ENCODE measurements at regions not wholly inside any gene's neighbourhood (a gene's known extent, or its start where the extent isn't known, plus 50 kb on each side); places are given as distances from the start of the nearest gene placed in this dataset.

DNA sequence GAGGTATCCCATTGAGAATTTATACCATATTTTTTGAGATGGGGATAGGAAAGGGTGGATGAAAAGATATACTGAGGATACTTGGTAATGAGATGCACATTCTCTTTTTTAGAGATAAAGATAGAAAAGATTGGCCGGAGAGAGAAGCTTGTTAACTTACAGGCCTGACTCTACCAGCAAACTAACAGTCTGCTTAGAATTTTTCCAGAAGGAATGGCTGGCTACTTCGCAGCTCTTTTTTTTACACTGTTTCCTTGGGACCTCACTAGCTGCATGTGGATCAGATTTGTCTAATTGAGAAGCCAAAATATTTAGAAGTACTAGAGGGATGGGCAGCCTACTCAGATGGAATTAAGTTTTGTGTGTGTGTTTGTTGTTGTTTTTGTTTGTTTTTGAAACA, 586.6 kb downstream of the TAFA4 start:
- TF ChIP-seq, protein P1, sequence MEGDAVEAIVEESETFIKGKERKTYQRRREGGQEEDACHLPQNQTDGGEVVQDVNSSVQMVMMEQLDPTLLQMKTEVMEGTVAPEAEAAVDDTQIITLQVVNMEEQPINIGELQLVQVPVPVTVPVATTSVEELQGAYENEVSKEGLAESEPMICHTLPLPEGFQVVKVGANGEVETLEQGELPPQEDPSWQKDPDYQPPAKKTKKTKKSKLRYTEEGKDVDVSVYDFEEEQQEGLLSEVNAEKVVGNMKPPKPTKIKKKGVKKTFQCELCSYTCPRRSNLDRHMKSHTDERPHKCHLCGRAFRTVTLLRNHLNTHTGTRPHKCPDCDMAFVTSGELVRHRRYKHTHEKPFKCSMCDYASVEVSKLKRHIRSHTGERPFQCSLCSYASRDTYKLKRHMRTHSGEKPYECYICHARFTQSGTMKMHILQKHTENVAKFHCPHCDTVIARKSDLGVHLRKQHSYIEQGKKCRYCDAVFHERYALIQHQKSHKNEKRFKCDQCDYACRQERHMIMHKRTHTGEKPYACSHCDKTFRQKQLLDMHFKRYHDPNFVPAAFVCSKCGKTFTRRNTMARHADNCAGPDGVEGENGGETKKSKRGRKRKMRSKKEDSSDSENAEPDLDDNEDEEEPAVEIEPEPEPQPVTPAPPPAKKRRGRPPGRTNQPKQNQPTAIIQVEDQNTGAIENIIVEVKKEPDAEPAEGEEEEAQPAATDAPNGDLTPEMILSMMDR (conservative IDR thresholded peaks at IDR 0.05) = no peak
- H3K27me3 ChIP-seq (ENCODE audit: control insufficient read depth, insufficient read depth, low read length, poor library complexity, severe bottlenecking) = no peaks in the 10 kb centered on the region
- H3K4me1 Mint-ChIP-seq = no peaks in the 10 kb centered on the region

DNA sequence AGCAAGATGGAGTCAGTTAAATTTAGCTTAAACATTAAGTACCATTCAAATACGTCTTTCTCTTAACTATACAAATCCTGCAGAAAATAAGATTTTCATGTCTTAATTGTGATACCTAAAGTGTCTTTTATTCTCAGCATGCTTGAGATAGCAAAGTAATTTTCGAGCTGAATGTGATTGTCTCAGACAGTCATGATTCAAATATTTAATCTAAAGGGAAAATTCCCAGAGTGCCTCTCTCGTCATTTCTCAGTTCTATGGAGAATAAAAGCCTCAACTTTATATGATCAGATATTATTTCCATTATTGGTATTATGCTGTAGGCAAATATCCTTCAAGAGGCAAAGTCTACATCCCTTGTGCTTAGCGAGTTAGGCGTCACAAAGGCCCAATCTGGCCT, 589.9 kb downstream of the TAFA4 start:
- Mint-ChIP-seq H3K27ac (no peak overlapping the region), H3K36me3 (ENCODE audit: low read depth) (no peaks in the 10 kb centered on the region), H3K4me1 (no peaks in the 10 kb centered on the region), H3K27me3 (ENCODE audit: insufficient read depth) (no peaks in the 10 kb centered on the region), H3K9me3 (no peaks in the 10 kb centered on the region), H3K4me3 (no peak overlapping the region)
- H3K4me1 ChIP-seq (ENCODE audit: control insufficient read depth, insufficient read depth, low read length) = no peaks in the 10 kb centered on the region
- WGBS, 2 experiments (ENCODE audit: insufficient coverage in 1 of 2, insufficient read length in 1 of 2) = 86 to 100% methylated on average over 1 to 4 of the region's 5 CpGs
- no peak overlapping the region for H3K9ac ChIP-seq (ENCODE audit: extremely low read depth, low read length, poor library complexity, severe bottlenecking)
- TF ChIP-seq, protein P1 (conservative IDR thresholded peaks at IDR 0.05) = no peak
- H3K27me3 ChIP-seq (ENCODE audit: control insufficient read depth, insufficient read depth, low read length, poor library complexity, severe bottlenecking) = no peaks in the 10 kb centered on the region
- no peaks in the 10 kb centered on the region for H3K36me3 ChIP-seq (ENCODE audit: control insufficient read depth, insufficient read depth, low read length)
- DNase-seq = no peak
- no peak overlapping the region for H3K4me3 ChIP-seq (ENCODE audit: low read length)
- H3K9me3 ChIP-seq (ENCODE audit: control insufficient read depth, low read length) = no peaks in the 10 kb centered on the region
- H3K27ac ChIP-seq (ENCODE audit: low read depth, low read length) = no peak overlapping the region

More for the DNA sequence above, 586.6 kb downstream of the TAFA4 start:
- H3K27me3 Mint-ChIP-seq (ENCODE audit: insufficient read depth) = no peaks in the 10 kb centered on the region
- Histone ChIP-seq H3K4me1 (ENCODE audit: control insufficient read depth, insufficient read depth, low read length) (peaks cover 4% of the 10 kb centered on the region), H3K9me3 (ENCODE audit: control insufficient read depth, low read length) (no peaks in the 10 kb centered on the region), H3K27ac (ENCODE audit: low read depth, low read length) (no peak overlapping the region), H3K36me3 (ENCODE audit: control insufficient read depth, insufficient read depth, low read length) (no peaks in the 10 kb centered on the region), H3K9ac (ENCODE audit: extremely low read depth, low read length, poor library complexity, severe bottlenecking) (no peak overlapping the region), H3K4me3 (ENCODE audit: low read length) (no peak overlapping the region)
- DNase-seq = no peak
- WGBS, 2 experiments (ENCODE audit: insufficient coverage in 1 of 2, insufficient read length in 1 of 2) = 84 to 94% methylated on average over 2 of the region's 2 CpGs
- H3K27ac Mint-ChIP-seq = no peak overlapping the region
- no peaks in the 10 kb centered on the region for H3K36me3 Mint-ChIP-seq (ENCODE audit: low read depth)
- no peak overlapping the region for H3K4me3 Mint-ChIP-seq
- H3K9me3 Mint-ChIP-seq = no peaks in the 10 kb centered on the region

DNA sequence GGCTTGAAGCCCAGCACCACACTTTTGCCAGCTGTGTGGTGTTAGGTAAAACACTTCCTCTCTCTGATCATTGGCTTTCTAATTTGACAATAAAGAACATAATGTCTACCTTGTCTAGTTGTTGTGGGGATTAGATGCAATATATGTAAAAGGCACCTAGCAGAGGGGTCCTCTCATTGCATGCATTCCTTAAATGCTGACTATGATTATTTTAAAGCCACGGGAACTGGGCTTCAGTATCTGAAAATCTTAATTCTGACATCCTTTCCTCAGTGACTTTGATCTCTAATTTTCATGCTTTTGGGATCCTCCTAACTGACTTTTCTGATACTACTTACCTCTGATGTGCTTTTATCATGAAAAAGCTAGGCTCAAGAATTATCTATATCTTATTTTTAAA, 596.3 kb downstream of the TAFA4 start:
- Mint-ChIP-seq H3K36me3 (ENCODE audit: low read depth) (no peaks in the 10 kb centered on the region), H3K4me3 (no peak overlapping the region)

More for the DNA sequence above, 596.3 kb downstream of the TAFA4 start:
- H3K4me3 ChIP-seq (ENCODE audit: low read length) = no peak overlapping the region
- no peaks in the 10 kb centered on the region for H3K27me3 ChIP-seq (ENCODE audit: control insufficient read depth, insufficient read depth, low read length, poor library complexity, severe bottlenecking)
- H3K9me3 Mint-ChIP-seq = no peaks in the 10 kb centered on the region
- WGBS, 2 experiments (ENCODE audit: insufficient coverage in 1 of 2, insufficient read length in 1 of 2) = 92 to 100% methylated on average over 1 of the region's 1 CpG
- TF ChIP-seq, protein P1 (conservative IDR thresholded peaks at IDR 0.05) = no peak
- no peaks in the 10 kb centered on the region for H3K4me1 Mint-ChIP-seq
- H3K9me3 ChIP-seq (ENCODE audit: control insufficient read depth, low read length) = no peaks in the 10 kb centered on the region
- no peaks in the 10 kb centered on the region for H3K36me3 ChIP-seq (ENCODE audit: control insufficient read depth, insufficient read depth, low read length)
- DNase-seq = no peak
- H3K27me3 Mint-ChIP-seq (ENCODE audit: insufficient read depth) = no peaks in the 10 kb centered on the region
- H3K9ac ChIP-seq (ENCODE audit: extremely low read depth, low read length, poor library complexity, severe bottlenecking) = no peak overlapping the region
- no peaks in the 10 kb centered on the region for H3K4me1 ChIP-seq (ENCODE audit: control insufficient read depth, insufficient read depth, low read length)
- H3K27ac Mint-ChIP-seq = no peak overlapping the region
- no peak overlapping the region for H3K27ac ChIP-seq (ENCODE audit: low read depth, low read length)

Data from endodermal cell (in vitro differentiated cells).